CD8-positive, alpha-beta memory T cell (primary cell): ENCODE measurements at regions not wholly inside any gene's neighbourhood (a gene's known extent, or its start where the extent isn't known, plus 50 kb on each side); places are given as distances from the start of the nearest gene placed in this dataset.
"Not testable (repeated sequence)": the region's sequence is repeated elsewhere in the genome, so short reads cannot be mapped to it uniquely, and the experiment has no call there.

Experiments
- CTCF ChIA-PET: fragments of 350-600 bp; sonication (Branson Sonifier 250); formaldehyde crosslinking; loops from one replicate; lab custom pipeline; 2021; ENCODE audit warnings: antibody characterized with exemption; lab: Charles Lee
- POLR2A ChIA-PET: fragments of 350-600 bp; sonication (Branson Sonifier 250); formaldehyde crosslinking; loops from one replicate; lab custom pipeline; 2021; ENCODE audit warnings: antibody characterized with exemption; lab: Charles Lee
- DNase-seq, 5 donors: peaks; one replicate each; pipeline versions ENCODE4 v3.0.0 to v3.0.0-alpha.2; 2020 to 2022; ENCODE audit warnings: mixed read lengths in 1 of 5
- H3K27ac ChIP-seq: one replicate; pipeline ENCODE4 v1.7.0; 2013; ENCODE audit warnings: low read depth, mild to moderate bottlenecking, low read length, moderate library complexity
- H3K27me3 ChIP-seq: 2 replicates; pipeline ENCODE4 v1.7.0; 2013; ENCODE audit warnings: low read length, mild to moderate bottlenecking; ENCODE audit not compliant: insufficient read depth, poor library complexity, severe bottlenecking
- H3K36me3 ChIP-seq: 2 replicates; pipeline ENCODE4 v1.7.0; 2013; ENCODE audit warnings: mild to moderate bottlenecking, low read length, moderate library complexity; ENCODE audit not compliant: insufficient read depth
- H3K4me1 ChIP-seq: 2 replicates; pipeline ENCODE4 v1.7.0; 2013; ENCODE audit warnings: mild to moderate bottlenecking, low read length, moderate library complexity; ENCODE audit not compliant: insufficient read depth
- H3K4me3 ChIP-seq: 2 replicates; pipeline ENCODE4 v1.7.0; 2013; ENCODE audit warnings: mild to moderate bottlenecking, low read length
- H3K9me3 ChIP-seq: 2 replicates; pipeline ENCODE4 v1.7.0; 2013; ENCODE audit warnings: mild to moderate bottlenecking, low read length
- H3K27ac Mint-ChIP-seq, 8 donors: one replicate each; pipeline ENCODE4 v1.8.0; 2020 to 2021; ENCODE audit warnings: mixed read lengths in 8 of 8, mild to moderate bottlenecking in 6 of 8, inconsistent platforms in 3 of 8, moderate library complexity in 3 of 8
- H3K27me3 Mint-ChIP-seq, 2 donors: one replicate each; pipeline ENCODE4 v1.8.0; 2020 to 2021; ENCODE audit warnings: mixed read lengths in 2 of 2, mild to moderate bottlenecking in 1 of 2, moderate library complexity in 1 of 2
- H3K36me3 Mint-ChIP-seq, 3 donors: one replicate each; pipeline ENCODE4 v1.8.0; 2020 to 2021; ENCODE audit warnings: mixed read lengths in 3 of 3, inconsistent platforms in 1 of 3, mild to moderate bottlenecking in 1 of 3
- H3K4me1 Mint-ChIP-seq, 3 donors: one replicate each; pipeline ENCODE4 v1.8.0; 2020 to 2021; ENCODE audit warnings: mixed read lengths in 3 of 3, inconsistent platforms in 1 of 3, mild to moderate bottlenecking in 1 of 3
- H3K4me3 Mint-ChIP-seq, 7 donors: one replicate each; pipeline ENCODE4 v1.8.0; 2020 to 2021; ENCODE audit warnings: mixed read lengths in 7 of 7, mild to moderate bottlenecking in 6 of 7, moderate library complexity in 4 of 7, inconsistent platforms in 2 of 7
- H3K9me3 Mint-ChIP-seq, 5 donors: one replicate each; pipeline ENCODE4 v1.8.0; 2020 to 2022; ENCODE audit warnings: mixed read lengths in 5 of 5, mild to moderate bottlenecking in 3 of 5, moderate library complexity in 2 of 5, inconsistent platforms in 1 of 5

DNA sequence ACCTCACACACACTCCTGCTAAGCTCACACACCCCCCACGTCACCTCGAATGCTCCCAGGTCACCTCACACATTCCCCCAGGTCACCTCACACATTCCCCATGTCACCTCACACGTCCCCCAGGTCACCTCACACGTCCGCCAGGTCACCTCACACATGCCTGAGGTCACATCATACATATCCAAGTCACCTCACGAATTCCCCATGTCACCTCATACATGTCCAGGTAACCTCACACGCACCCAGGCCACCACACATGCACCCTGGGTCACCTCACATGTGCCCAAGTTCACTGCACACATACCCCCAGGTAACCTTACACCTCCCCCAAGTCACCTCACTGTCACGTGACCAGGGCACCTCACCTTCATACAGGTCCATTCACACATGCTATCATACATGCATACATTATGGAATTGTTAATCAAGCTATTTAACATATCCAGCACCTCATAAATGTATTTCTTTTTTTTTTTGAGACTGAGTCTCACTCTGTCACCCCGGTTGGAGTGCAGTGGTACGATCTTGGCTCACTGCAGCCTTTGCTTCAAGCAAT, 640.3 kb downstream of the TMEM121 start:
- Histone ChIP-seq H3K9me3 (no peaks in the 10 kb centered on the region), H3K4me1 (peaks cover 8% of the 10 kb centered on the region), H3K4me3 (no peak overlapping the region), H3K27me3 (no peaks in the 10 kb centered on the region), H3K36me3 (no peaks in the 10 kb centered on the region), H3K27ac (no peak overlapping the region)
- Mint-ChIP-seq H3K27ac (no peak overlapping the region), H3K27me3 (peaks cover 21 to 53% of the 10 kb centered on the region in 2 donors), H3K4me3 (no peak overlapping the region), H3K9me3 (no peaks in the 10 kb centered on the region), H3K4me1 (peaks cover 13 to 48% (median 30%) of the 10 kb centered on the region in 3 donors), H3K36me3 (no peaks in the 10 kb centered on the region)
- CTCF ChIA-PET, result no interaction called here
- no peak for DNase-seq
- POLR2A ChIA-PET, result no interaction called here

DNA sequence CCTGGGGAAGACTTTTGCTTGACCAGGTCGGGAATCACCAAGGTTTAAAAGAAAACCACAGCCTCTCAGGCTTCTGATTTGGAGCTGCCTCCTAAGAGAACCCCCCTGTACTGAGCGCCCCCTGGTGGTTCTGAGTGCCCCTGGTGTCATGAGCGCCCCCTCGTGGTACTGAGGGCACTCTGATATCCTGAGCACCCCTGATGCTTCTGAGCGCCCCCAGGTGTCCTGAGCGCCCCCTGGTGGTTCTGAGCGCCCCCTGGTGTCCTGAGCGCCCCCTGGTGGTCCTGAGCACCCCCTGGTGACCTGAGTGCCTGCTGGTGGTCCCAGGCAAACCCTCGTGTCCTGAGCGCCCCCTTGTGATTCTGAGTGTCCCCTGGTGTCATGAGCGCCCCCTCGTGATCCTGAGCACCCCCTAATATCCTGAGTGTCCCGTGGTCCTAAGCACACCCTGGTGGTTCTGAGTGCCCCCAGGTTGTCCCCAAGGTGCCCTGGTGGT, 643.8 kb downstream of the TMEM121 start:
- peaks cover 24 to 56% (median 40%) of the 10 kb centered on the region in 3 donors for H3K4me1 Mint-ChIP-seq
- H3K36me3 ChIP-seq, H3K36me3 Mint-ChIP-seq, H3K9me3 ChIP-seq, H3K27ac ChIP-seq, H3K27me3 ChIP-seq, CTCF ChIA-PET, H3K4me3 ChIP-seq, POLR2A ChIA-PET, H3K9me3 Mint-ChIP-seq: not testable (repeated sequence)
- peak overlapping the region in 1 of 7 donors; percentile 44 for H3K4me3 Mint-ChIP-seq
- peak; percentile 50 to 72 (median 63) for DNase-seq
- H3K27ac Mint-ChIP-seq, result peak overlapping the region in 5 of 8 donors; percentile 66 to 83 (median 78)
- peaks cover 11 to 27% of the 10 kb centered on the region in 2 donors for H3K27me3 Mint-ChIP-seq
- peaks cover 19% of the 10 kb centered on the region for H3K4me1 ChIP-seq

DNA sequence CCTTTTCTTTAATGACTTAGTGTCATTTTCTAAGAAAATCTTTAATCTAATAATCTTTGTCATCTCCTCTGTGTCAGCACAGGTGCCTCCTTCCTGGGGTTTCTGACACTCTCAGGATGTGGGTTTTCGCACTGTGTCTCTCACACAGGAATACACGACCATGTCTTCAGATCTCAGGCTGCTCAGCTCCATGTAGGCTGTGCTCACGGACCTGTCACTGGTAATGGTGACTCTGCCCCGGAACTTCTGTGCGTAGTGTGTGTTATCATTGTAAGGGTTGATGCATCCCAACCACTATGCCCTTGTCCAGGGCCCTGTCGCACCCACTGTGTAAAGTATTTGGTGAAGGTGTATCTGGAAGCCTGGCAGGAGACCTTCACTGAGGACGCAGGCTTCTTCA, 647.8 kb downstream of the TMEM121 start:
- peak overlapping the region; percentile 28 for H3K27ac ChIP-seq
- H3K36me3 ChIP-seq, result no peaks in the 10 kb centered on the region
- Mint-ChIP-seq H3K4me3 (peak overlapping the region in 6 of 7 donors; percentile 28 to 80 (median 68)), H3K4me1 (peaks cover 50 to 85% (median 71%) of the 10 kb centered on the region in 3 donors), H3K36me3 (no peaks in the 10 kb centered on the region), H3K27me3 (peaks cover 0 to 6% of the 10 kb centered on the region in 2 donors), H3K27ac (peak overlapping the region in 7 of 8 donors; percentile 54 to 97 (median 94)), H3K9me3 (no peaks in the 10 kb centered on the region)
- H3K27me3 ChIP-seq, result no peaks in the 10 kb centered on the region
- peak; percentile 35 to 80 (median 71) for DNase-seq
- H3K4me1 ChIP-seq, result peaks cover 50% of the 10 kb centered on the region
- peak overlapping the region; percentile 26 for H3K4me3 ChIP-seq
- ChIA-PET CTCF (no interaction called here), POLR2A (no interaction called here)
- no peaks in the 10 kb centered on the region for H3K9me3 ChIP-seq

DNA sequence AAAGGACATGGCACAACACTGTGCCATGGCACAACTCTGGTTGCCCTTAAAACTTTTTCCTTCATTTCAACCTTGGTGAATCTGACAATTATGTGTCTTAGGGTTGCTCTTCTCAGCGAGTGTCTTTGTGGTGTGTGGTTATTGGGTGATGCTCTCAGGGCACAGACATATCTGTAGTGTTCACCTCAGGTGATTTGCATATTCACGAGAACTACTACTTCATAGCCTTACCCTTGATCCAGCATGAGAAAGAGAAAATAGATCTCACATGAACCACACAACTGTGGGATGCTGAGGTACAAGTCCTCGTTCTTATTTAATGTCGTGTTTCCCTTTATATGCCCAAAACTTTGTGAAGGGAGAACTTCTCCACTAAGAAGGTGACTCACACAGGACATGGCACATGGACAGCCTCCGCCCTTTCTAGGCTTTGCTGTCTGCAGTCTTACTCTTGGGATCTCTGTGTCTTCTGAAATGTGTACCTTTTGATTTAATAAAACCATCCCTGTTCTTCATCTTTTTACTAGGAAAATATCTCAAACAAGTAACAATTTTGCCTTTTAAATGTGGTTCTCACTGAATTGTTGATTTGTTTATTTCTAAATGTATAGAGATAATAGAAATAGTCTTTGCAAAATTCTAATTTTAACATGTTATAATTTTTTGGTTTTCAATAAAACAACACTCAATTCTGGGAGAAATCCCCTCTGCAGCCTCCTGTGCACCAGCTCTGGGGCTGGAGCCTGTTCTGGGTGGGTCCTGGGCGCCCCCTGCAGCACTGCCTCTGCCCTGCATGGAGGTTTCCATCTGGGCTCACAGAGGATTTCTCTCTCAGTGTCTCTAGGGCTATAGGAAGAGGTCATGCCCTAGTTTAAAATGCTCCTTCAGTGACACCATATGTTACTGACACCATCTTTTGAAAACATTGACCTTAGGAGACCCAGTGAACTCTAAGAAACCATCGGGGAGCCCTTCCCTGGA, 651.2 kb downstream of the TMEM121 start:
- Mint-ChIP-seq H3K4me3 (peak overlapping the region; percentile 0 to 67 (median 14)), H3K27me3 (peaks cover 2 to 16% of the 10 kb centered on the region in 2 donors), H3K27ac (peak overlapping the region; percentile 4 to 93 (median 36)), H3K4me1 (peaks cover 50 to 73% (median 59%) of the 10 kb centered on the region in 3 donors)
- H3K9me3 Mint-ChIP-seq, H3K27me3 ChIP-seq, CTCF ChIA-PET, H3K36me3 Mint-ChIP-seq, H3K36me3 ChIP-seq, H3K4me3 ChIP-seq, H3K9me3 ChIP-seq, H3K27ac ChIP-seq, POLR2A ChIA-PET: not testable (repeated sequence)
- H3K4me1 ChIP-seq, result peaks cover 50% of the 10 kb centered on the region
- peak; percentile 20 to 78 (median 61) for DNase-seq

DNA sequence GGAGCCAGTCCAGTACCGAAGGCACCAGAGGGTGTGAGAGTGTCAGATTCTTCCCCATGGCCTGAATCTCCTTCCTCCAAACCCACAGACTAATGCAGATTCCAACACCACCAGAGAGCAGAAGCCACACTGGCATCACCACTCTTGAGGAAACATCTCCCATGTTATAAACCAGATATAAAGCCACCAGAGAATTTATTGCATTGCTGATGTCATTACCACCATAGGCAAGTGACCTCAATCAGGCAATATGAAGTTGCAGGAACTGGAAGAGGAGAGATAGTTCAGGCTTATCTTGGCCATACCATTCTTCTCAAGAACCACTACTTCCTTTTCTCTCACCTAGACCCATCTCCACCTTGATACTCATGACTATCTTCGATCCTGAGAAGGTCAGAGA, 653.4 kb downstream of the TMEM121 start:
- Mint-ChIP-seq H3K27me3 (peaks cover 2 to 16% of the 10 kb centered on the region in 2 donors), H3K36me3 (no peaks in the 10 kb centered on the region), H3K27ac (peak overlapping the region in 2 of 8 donors; percentile 34 to 57), H3K4me3 (no peak overlapping the region), H3K9me3 (no peaks in the 10 kb centered on the region), H3K4me1 (peaks cover 49 to 73% (median 58%) of the 10 kb centered on the region in 3 donors)
- no peaks in the 10 kb centered on the region for H3K36me3 ChIP-seq
- no peaks in the 10 kb centered on the region for H3K27me3 ChIP-seq
- no peak for DNase-seq
- CTCF ChIA-PET, result no interaction called here
- H3K4me1 ChIP-seq, result peaks cover 47% of the 10 kb centered on the region
- no peak overlapping the region for H3K4me3 ChIP-seq
- no peaks in the 10 kb centered on the region for H3K9me3 ChIP-seq
- H3K27ac ChIP-seq, result no peak overlapping the region
- POLR2A ChIA-PET, result no interaction called here

DNA sequence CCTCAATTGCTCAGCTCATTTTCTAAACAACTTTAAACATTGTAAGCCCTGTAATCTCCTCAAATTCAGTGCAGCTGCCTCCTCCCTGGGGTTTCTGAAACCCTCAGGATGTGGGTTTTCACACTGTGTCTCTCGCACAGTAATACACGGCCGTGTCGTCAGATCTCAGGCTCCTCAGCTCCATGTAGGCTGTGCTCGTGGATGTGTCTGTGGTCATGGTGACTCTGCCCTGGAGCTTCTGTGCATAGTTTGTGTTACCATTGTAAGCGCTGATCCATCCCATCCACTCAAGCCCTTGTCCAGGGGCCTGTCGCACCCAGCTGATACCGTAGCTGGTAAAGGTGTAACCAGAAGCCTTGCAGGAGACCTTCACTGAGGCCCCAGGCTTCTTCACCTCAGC, 658.4 kb downstream of the TMEM121 start:
- H3K9me3 Mint-ChIP-seq, H3K36me3 ChIP-seq, H3K27ac ChIP-seq, POLR2A ChIA-PET, H3K27me3 ChIP-seq, H3K9me3 ChIP-seq, H3K36me3 Mint-ChIP-seq: not testable (repeated sequence)
- H3K4me3 ChIP-seq, result peak overlapping the region; percentile 45
- DNase-seq, result peak; percentile 55 to 85 (median 69)
- H3K27ac Mint-ChIP-seq, result peak overlapping the region; percentile 51 to 97 (median 86)
- H3K27me3 Mint-ChIP-seq, result peaks cover 13 to 21% of the 10 kb centered on the region in 2 donors
- H3K4me1 Mint-ChIP-seq, result peaks cover 28 to 43% (median 34%) of the 10 kb centered on the region in 3 donors
- peaks cover 26% of the 10 kb centered on the region for H3K4me1 ChIP-seq
- CTCF ChIA-PET, result interaction anchor here (0.7 to 1.6 kb wide), 6 partner anchors 10 to 34 kb away, joined by 3 to 6 read pairs (median 3); no protein-coding TSS in a partner anchor
- peak overlapping the region; percentile 2 to 72 (median 58) for H3K4me3 Mint-ChIP-seq

DNA sequence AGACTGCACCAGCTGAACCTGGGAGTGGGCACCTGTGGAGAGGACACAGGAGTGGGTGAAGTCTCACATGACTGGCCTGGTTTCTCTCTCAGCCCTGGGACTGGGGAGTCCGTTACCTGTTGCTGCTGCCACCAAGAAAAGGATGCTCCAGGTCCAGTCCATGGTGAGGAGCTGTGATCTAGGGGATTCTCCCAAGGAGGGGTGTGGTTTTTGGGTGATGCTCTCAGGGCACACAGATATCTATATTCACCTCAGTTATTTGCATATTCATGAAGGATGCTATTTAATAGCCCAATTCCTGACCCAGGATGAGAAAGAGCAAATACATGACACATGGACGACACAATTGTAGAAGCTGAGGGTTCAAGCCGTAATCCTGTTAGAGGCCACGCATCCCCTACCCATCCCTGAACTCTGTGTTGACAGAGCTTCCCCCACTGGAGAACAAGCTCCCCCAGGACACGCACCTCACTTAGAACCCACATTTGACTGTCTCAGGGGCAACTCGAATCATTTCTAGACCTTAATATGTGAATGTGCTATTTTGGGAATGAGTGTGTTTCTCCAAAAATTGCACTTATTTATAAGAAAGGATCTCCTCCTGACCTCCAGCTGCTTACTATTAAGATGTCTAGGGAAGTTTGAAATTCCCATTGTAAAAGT, 658.9 kb downstream of the TMEM121 start:
- H3K27me3 ChIP-seq, DNase-seq, H3K27ac ChIP-seq, POLR2A ChIA-PET, H3K36me3 ChIP-seq, H3K9me3 Mint-ChIP-seq, H3K36me3 Mint-ChIP-seq, H3K9me3 ChIP-seq: not testable (repeated sequence)
- H3K27me3 Mint-ChIP-seq, result peaks cover 13 to 23% of the 10 kb centered on the region in 2 donors
- peaks cover 27 to 39% (median 32%) of the 10 kb centered on the region in 3 donors for H3K4me1 Mint-ChIP-seq
- CTCF ChIA-PET, result interaction anchor here (0.7 to 1.6 kb wide), 7 partner anchors 9 to 199 kb away, joined by 3 to 6 read pairs (median 3); no protein-coding TSS in a partner anchor
- peak overlapping the region in 6 of 7 donors; percentile 58 to 74 (median 66) for H3K4me3 Mint-ChIP-seq
- Histone ChIP-seq H3K4me1 (peaks cover 26% of the 10 kb centered on the region), H3K4me3 (peak overlapping the region; percentile 45)
- peak overlapping the region; percentile 63 to 97 (median 86) for H3K27ac Mint-ChIP-seq
